K562 (cell line): ENCODE measurements at regions not wholly inside any gene's neighbourhood (a gene's known extent, or its start where the extent isn't known, plus 50 kb on each side); places are given as distances from the start of the nearest gene placed in this dataset.

Experiments
- ETV5 ChIP-seq: sonication (generic); formaldehyde crosslinking; IDR thresholded peaks from 2 replicates; pipeline ENCODE4 v1.4.0; 2020; ENCODE audit warnings: low read depth, mild to moderate bottlenecking, missing genetic modification reagents
- HDAC2 ChIP-seq: fragments of 450-650 bp; IDR thresholded peaks from 2 replicates; pipeline ENCODE4 v1.6.1; 2016; ENCODE audit warnings: mild to moderate bottlenecking
- L3MBTL2 ChIP-seq: fragments of 450-650 bp; IDR thresholded peaks from 2 replicates; pipeline ENCODE4 v1.6.1; 2016; ENCODE audit warnings: mild to moderate bottlenecking, moderate library complexity
- MCM2 ChIP-seq: fragments of 450-650 bp; IDR thresholded peaks from 2 replicates; pipeline ENCODE4 v1.6.1; 2017; ENCODE audit warnings: low read depth, mild to moderate bottlenecking
- POLR2AphosphoS5 ChIP-seq: IDR thresholded peaks from 2 replicates; pipeline ENCODE4 v1.6.1; 2011; ENCODE audit warnings: mild to moderate bottlenecking, low read depth, low read length, moderate library complexity; ENCODE audit not compliant: control insufficient read depth, insufficient read depth
- SUPT5H ChIP-seq: fragments of 450-650 bp; IDR thresholded peaks from 2 replicates; pipeline ENCODE4 v1.6.1; 2016
- TAF9B ChIP-seq: fragments of 450-650 bp; IDR thresholded peaks from 2 replicates; pipeline ENCODE4 v1.6.1; 2018; ENCODE audit warnings: mild to moderate bottlenecking; ENCODE audit not compliant: partially characterized antibody
- THRB ChIP-seq: fragments of 450-650 bp; formaldehyde crosslinking; conservative IDR thresholded peaks from 2 replicates; pipeline ENCODE4 v1.4.0; 2022; ENCODE audit warnings: mild to moderate bottlenecking, missing genetic modification characterization
- ZBTB17 ChIP-seq: fragments of 450-650 bp; formaldehyde crosslinking; IDR thresholded peaks from 2 replicates; pipeline ENCODE4 v1.4.0; 2020; ENCODE audit warnings: mild to moderate bottlenecking
- ZC3H4 ChIP-seq: sonication (generic); formaldehyde crosslinking; IDR thresholded peaks from 2 replicates; pipeline ENCODE4 v1.9.0; 2021; ENCODE audit warnings: missing genetic modification reagents, borderline replicate concordance
- ZNF253 ChIP-seq: fragments of 250-450 bp; sonication (Bioruptor Pico); conservative IDR thresholded peaks from 2 replicates; pipeline ENCODE4 v1.6.1; 2021; ENCODE audit warnings: mild to moderate bottlenecking
- TF ChIP-seq, protein P1 (sequence below), 3 experiments: fragments of 200-800 bp in 1 of 3; sonication (Bioruptor generic) in 1 of 3; sonication (generic) in 1 of 3; formaldehyde crosslinking in 1 of 3; IDR thresholded peaks; 2 replicates each; pipeline versions ENCODE4 v1.6.1 to v1.8.0; 2016 to 2022; ENCODE audit warnings: mild to moderate bottlenecking in 2 of 3, missing compliant biosample characterization in 2 of 3, missing genetic modification characterization in 2 of 3, missing genetic modification reagents in 1 of 3
- TF ChIP-seq, protein P2 (sequence below): fragments of 450-650 bp; IDR thresholded peaks from 2 replicates; pipeline ENCODE4 v1.6.1; 2016; ENCODE audit warnings: mild to moderate bottlenecking, moderate library complexity

DNA sequence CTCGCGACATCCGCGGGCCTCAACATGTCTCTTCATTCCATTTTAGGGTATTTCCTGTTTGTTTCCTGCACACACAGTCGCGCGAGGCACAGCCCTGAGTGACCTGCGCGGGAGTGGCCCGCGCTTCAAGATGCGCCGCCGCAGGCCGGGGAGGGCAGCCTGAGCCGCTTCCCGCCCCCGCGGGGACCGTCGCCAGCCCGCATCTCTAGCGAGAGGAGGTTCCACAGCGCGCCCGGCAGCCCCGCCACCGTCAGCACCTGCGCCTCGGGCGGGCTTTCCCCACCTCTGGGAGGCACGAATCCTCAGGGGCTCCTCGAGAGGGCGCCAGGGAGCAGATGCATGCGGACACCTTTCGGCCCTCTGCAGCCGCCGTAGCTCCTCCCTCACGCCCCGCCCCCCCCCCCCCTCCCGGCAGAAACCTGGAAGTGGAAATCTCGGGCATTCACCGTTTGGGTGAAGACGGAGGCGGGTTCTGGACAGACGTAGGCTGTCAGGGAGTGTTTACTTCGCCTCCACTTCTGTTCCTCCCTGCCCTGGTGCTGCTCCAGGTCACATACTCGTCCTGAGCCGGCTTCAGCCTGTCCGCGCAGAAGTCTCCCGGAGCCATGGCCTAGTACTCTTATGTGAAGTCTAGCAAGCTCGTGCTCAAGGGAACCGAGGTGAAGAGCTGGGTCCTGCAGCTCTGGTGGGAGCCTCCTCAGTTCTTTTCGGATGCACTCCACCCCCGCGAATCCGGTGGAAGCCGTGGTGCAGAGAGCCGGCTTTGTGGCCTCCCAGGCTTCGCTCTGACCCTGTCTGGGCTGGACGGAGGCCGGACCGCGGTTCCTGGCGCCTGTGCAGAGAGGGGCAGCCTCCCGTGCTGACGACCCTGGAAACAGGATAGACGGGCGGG, 880.5 kb upstream of the DEFB115 start (continued):
- TF ChIP-seq ZC3H4 (no peak), ZBTB17 (CRISPR knock-in tag) (no peak), SUPT5H (peak; percentile 62; the same call in 1 of the 2 replicates), POLR2AphosphoS5 (peak; percentile 66; the same call in 1 of the 2 replicates), THRB (no peak), HDAC2 (no peak), L3MBTL2 (peak; percentile 94), MCM2 (no peak), ZNF253 (CRISPR knock-in tag) (no peak), TAF9B (peak; percentile 53), ETV5 (CRISPR knock-in tag) (peak; percentile 44; the same call in 1 of the 2 replicates)
- TF ChIP-seq, protein P1, sequence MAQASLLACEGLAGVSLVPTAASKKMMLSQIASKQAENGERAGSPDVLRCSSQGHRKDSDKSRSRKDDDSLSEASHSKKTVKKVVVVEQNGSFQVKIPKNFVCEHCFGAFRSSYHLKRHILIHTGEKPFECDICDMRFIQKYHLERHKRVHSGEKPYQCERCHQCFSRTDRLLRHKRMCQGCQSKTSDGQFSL (CRISPR knock-in tag; IDR thresholded peaks at IDR 0.05): no peak
- TF ChIP-seq, protein P1 (tag; IDR thresholded peaks at IDR 0.05): peak in 1 of 2 experiments; percentile 36; a peak in 1 of 4 replicates
- TF ChIP-seq, protein P2, sequence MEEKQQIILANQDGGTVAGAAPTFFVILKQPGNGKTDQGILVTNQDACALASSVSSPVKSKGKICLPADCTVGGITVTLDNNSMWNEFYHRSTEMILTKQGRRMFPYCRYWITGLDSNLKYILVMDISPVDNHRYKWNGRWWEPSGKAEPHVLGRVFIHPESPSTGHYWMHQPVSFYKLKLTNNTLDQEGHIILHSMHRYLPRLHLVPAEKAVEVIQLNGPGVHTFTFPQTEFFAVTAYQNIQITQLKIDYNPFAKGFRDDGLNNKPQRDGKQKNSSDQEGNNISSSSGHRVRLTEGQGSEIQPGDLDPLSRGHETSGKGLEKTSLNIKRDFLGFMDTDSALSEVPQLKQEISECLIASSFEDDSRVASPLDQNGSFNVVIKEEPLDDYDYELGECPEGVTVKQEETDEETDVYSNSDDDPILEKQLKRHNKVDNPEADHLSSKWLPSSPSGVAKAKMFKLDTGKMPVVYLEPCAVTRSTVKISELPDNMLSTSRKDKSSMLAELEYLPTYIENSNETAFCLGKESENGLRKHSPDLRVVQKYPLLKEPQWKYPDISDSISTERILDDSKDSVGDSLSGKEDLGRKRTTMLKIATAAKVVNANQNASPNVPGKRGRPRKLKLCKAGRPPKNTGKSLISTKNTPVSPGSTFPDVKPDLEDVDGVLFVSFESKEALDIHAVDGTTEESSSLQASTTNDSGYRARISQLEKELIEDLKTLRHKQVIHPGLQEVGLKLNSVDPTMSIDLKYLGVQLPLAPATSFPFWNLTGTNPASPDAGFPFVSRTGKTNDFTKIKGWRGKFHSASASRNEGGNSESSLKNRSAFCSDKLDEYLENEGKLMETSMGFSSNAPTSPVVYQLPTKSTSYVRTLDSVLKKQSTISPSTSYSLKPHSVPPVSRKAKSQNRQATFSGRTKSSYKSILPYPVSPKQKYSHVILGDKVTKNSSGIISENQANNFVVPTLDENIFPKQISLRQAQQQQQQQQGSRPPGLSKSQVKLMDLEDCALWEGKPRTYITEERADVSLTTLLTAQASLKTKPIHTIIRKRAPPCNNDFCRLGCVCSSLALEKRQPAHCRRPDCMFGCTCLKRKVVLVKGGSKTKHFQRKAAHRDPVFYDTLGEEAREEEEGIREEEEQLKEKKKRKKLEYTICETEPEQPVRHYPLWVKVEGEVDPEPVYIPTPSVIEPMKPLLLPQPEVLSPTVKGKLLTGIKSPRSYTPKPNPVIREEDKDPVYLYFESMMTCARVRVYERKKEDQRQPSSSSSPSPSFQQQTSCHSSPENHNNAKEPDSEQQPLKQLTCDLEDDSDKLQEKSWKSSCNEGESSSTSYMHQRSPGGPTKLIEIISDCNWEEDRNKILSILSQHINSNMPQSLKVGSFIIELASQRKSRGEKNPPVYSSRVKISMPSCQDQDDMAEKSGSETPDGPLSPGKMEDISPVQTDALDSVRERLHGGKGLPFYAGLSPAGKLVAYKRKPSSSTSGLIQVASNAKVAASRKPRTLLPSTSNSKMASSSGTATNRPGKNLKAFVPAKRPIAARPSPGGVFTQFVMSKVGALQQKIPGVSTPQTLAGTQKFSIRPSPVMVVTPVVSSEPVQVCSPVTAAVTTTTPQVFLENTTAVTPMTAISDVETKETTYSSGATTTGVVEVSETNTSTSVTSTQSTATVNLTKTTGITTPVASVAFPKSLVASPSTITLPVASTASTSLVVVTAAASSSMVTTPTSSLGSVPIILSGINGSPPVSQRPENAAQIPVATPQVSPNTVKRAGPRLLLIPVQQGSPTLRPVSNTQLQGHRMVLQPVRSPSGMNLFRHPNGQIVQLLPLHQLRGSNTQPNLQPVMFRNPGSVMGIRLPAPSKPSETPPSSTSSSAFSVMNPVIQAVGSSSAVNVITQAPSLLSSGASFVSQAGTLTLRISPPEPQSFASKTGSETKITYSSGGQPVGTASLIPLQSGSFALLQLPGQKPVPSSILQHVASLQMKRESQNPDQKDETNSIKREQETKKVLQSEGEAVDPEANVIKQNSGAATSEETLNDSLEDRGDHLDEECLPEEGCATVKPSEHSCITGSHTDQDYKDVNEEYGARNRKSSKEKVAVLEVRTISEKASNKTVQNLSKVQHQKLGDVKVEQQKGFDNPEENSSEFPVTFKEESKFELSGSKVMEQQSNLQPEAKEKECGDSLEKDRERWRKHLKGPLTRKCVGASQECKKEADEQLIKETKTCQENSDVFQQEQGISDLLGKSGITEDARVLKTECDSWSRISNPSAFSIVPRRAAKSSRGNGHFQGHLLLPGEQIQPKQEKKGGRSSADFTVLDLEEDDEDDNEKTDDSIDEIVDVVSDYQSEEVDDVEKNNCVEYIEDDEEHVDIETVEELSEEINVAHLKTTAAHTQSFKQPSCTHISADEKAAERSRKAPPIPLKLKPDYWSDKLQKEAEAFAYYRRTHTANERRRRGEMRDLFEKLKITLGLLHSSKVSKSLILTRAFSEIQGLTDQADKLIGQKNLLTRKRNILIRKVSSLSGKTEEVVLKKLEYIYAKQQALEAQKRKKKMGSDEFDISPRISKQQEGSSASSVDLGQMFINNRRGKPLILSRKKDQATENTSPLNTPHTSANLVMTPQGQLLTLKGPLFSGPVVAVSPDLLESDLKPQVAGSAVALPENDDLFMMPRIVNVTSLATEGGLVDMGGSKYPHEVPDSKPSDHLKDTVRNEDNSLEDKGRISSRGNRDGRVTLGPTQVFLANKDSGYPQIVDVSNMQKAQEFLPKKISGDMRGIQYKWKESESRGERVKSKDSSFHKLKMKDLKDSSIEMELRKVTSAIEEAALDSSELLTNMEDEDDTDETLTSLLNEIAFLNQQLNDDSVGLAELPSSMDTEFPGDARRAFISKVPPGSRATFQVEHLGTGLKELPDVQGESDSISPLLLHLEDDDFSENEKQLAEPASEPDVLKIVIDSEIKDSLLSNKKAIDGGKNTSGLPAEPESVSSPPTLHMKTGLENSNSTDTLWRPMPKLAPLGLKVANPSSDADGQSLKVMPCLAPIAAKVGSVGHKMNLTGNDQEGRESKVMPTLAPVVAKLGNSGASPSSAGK: peak; percentile 91
